GM18873 (cell line): ENCODE measurements at regions not wholly inside any gene's neighbourhood (a gene's known extent, or its start where the extent isn't known, plus 50 kb on each side); places are given as distances from the start of the nearest gene placed in this dataset.
"Not testable (repeated sequence)": the region's sequence is repeated elsewhere in the genome, so short reads cannot be mapped to it uniquely, and the experiment has no call there.

ENCODE experiments used
- ATAC-seq: cut with Tn5 transposase; IDR thresholded peaks from one replicate; pipeline ENCODE4 v1.9.1; 2021; ENCODE audit warnings: mild to moderate bottlenecking, moderate library complexity, moderate number of reproducible peaks; ENCODE audit not compliant: unreplicated experiment, low FRiP score

DNA sequence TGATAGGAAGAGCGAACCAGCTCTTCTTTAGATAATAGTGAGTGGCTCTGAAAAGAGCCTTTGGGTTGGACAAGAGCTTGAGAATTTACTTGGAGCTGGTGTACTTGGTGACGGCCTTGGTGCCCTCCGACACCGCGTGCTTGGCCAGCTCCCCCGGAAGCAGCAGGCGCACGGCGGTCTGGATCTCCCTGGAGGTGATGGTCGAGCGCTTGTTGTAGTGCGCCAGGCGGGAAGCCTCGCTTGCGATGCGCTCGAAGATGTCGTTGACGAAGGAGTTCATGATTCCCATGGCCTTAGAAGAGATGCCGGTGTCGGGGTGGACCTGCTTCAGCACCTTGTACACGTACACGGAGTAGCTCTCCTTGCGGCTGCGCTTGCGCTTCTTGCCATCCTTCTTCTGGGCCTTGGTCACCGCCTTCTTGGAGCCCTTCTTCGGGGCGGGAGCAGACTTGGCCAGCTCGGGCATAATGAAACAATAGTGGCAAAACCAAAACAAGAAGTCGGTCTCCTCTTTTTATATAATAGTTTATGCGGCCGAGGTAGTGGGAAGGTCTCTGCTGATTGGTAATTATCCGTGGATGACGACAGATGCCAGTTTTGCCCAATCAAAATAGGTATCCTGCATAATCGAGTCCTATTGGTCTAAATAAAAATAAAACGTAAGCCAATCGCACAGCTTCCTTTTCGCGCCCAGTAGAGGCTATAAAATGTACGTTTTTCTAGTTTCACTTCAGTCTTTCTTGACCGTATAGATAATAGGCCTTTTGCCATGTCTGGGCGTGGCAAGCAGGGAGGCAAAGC is 104.6 kb downstream of the OR2B2 start:
- ATAC-seq = peak; percentile 66

- ATAC-seq = no peak
Measured at GRCh38 chr6:27806981-27807440, 105.2 kb downstream of the OR2B2 start.

GRCh38 chr6:27805347-27805746 is 106.8 kb downstream of the OR2B2 start:
- no peak for ATAC-seq

DNA sequence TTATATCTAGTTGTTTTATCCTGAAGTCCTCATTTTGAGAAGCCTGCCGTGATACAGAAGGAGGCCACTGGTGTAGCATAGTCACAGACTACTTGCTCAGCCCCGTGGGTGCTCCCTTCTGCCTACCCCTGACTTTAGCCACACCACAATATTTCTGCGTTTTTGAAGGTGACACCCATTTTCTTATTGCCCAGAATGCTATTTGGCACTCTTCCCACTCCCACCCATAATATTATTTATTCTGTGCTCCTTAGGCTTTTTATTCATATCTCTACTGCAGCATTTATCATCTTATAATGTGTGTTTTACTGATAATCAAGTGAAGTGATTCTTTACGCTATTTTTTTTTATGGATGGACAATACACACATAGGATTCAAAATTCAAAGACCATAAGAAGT is 107.3 kb downstream of the OR2B2 start:
- no peak for ATAC-seq

- no peak for ATAC-seq
Measured at GRCh38 chr6:27800731-27801373, 111.3 kb downstream of the OR2B2 start.

GRCh38 chr6:27797960-27798359 is 114.2 kb downstream of the OR2B2 start:
- ATAC-seq = no peak

- ATAC-seq = not testable (repeated sequence)
Measured at GRCh38 chr6:27796736-27797481, 115.3 kb downstream of the OR2B2 start.

GRCh38 chr6:27795697-27796494 is 116.3 kb downstream of the OR2B2 start:
- no peak for ATAC-seq

GRCh38 chr6:27791182-27791943 is 120.8 kb downstream of the OR2B2 start:
- ATAC-seq = no peak

DNA sequence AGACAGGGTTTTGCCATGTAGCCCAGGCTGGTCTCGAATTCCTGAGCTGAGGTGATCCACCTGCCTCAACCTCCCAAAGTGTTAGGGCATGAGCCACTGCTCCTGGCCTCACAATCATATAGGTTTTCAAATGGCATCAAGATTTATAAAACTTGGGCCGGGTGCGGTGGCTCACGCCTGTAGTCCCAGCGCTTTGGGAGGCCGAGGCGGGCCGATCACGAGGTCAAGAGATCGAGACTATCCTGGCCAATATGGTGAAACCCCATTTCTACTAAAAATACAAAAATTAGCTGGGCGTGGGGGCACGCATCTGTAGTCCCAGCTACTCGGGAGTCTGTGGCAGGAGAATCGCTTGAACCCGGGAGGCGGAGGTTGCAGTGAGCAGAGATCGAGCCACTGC is 123.8 kb downstream of the OR2B2 start:
- ATAC-seq = not testable (repeated sequence)

GRCh38 chr6:27786048-27786447 is 126.1 kb downstream of the OR2B2 start:
- no peak for ATAC-seq

DNA sequence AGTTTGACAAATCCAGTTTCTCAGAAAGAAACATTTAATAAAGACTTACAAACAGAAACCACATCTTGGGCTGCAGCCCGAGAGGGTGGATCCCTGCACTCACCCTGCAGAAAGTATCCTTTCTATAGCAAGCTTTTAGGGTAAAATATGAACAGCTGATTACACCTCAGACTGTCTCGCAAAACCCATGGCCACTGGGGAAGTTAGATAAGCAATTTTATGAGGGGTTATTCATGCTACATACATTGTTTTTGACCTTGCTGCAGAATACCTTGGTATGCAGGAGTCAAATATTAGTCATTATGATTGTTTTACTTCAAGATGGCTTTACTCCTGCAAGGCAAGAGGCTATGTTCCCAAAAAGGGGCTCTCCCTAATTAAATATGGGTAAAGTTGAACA is 126.9 kb downstream of the OR2B2 start:
- ATAC-seq = no peak

GRCh38 chr6:27782748-27783147 is 129.4 kb downstream of the OR2B2 start:
- ATAC-seq = no peak

- ATAC-seq = no peak
Measured at GRCh38 chr6:27778625-27779417, 133.4 kb downstream of the OR2B2 start.

DNA sequence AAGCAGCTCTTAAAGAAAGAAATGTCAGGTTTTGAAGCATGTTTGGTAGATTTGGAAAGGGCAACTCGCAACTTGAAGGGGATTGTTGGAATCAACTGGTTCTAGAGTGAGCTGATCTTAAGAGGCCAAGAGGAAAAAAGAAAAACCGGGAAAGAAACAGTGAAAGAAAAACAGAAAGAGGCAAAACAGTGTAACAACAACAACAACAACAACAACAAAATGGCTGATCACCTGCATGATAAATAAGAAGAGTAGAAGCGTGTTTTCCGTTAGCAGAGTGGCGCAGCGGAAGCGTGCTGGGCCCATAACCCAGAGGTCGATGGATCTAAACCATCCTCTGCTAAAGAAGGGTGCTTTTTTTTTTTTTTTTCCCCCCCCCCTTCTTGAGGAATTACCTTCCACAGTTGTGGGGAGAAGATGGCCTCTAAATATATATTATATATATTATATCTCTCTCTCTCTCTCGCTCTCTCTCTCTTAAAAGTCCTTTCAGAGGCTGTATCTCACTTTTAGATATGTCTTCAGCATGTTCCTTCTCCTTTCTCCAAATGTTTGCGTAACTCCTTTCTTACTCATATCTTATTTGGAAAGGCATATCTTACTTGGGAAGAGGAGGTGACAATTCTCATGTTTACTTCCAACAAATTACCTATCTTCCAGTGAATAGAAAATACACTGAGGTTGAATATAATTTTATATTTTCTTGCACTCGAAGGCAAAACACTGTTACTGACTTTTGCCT is 134.4 kb downstream of the OR2B2 start:
- ATAC-seq = no peak

DNA sequence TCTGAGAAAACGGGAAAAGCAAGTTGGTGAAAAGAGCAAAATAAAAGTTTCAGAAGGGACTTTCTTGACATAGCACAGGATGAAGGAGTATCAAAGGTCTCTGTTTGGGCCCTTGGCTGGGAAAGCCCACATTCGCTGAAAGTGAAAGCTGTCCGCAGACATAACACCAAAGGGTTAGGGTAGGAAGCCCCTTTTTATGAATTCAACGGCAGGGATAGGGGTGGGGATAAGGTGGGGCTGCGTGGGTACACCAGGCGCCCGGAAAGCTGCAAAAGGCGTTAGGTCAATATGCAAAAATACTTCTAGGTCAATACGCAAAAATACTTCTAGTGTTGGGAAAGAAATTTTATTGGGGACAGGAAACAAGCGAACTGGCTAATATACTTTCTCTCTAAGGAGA is 135.1 kb downstream of the OR2B2 start:
- ATAC-seq = no peak

DNA sequence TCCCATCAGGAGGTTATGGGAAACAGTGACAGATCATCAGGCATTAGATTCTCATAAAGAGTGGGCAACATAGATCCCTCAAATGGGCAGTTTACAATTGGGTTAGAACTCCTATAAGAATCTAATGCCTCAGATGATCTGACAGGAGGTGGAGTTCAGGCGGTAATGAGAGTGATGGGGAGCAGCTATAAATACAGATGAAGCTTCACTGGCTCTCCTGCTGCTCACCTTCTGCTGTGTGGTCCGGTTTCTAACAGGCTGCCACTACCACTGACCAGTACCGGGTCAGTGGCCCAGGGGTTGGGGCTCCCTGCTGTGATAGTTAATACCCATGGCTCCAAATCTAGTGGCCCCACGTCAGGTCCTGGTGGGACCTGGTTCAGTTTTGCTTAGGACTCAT is 135.7 kb downstream of the OR2B2 start:
- ATAC-seq = no peak

DNA sequence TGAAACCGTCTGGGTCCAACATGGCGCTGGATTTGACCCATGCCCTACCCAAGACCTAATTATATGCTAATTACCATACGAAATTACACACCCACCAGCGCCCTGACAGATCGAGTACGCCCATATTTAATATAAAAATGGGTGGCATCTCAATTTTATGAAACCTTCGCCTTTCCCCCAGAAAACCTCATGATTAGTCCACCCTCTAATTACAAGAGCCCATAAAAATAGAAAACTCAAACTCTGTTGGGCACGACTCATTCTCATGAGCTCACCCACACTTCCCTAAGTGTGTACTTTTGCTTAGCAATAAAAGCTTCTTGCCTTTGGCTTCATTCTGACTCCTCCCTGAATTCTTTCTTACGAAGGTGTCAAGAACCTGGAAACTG is 136.4 kb downstream of the OR2B2 start:
- ATAC-seq = no peak
